Ascending aorta (tissue), 2 donors: ENCODE measurements at regions not wholly inside any gene's neighbourhood (a gene's known extent, or its start where the extent isn't known, plus 50 kb on each side); places are given as distances from the start of the nearest gene placed in this dataset.

Source experiments
- DNase-seq, 2 donors: peaks; one replicate each; pipeline ENCODE4 v3.0.0-alpha.2; 2019; ENCODE audit warnings: low spot score in 2 of 2
- H3K27ac ChIP-seq, 2 donors: fragments of 200-600 bp; sonication (generic); one replicate each; pipeline ENCODE4 v1.5.1; 2016 to 2017; ENCODE audit warnings: mild to moderate bottlenecking in 1 of 2
- H3K27me3 ChIP-seq: fragments of 200-600 bp; sonication (generic); one replicate; pipeline ENCODE4 v1.5.1; 2017
- H3K36me3 ChIP-seq, 2 donors: fragments of 200-600 bp; sonication (generic); one replicate each; pipeline ENCODE4 v1.5.1; 2016
- H3K4me1 ChIP-seq, 2 donors: fragments of 200-600 bp; sonication (generic); one replicate each; pipeline ENCODE4 v1.5.1; 2016 to 2017; ENCODE audit warnings: mild to moderate bottlenecking in 1 of 2
- H3K4me3 ChIP-seq, 2 donors: fragments of 200-600 bp; sonication (generic); one replicate each; pipeline ENCODE4 v1.5.1; 2016 to 2017; ENCODE audit warnings: mild to moderate bottlenecking in 1 of 2
- H3K9me3 ChIP-seq, 2 donors: fragments of 200-600 bp; sonication (generic); one replicate each; pipeline ENCODE4 v1.5.1; 2016
- CTCF ChIP-seq, 3 experiments: fragments of 200-600 bp in 2 of 3; fragments of 450-650 bp in 1 of 3; sonication (generic) in 2 of 3; IDR thresholded peaks; one replicate each; pipeline ENCODE4 v1.5.1; 2016 to 2019; ENCODE audit warnings: antibody characterized with exemption in 3 of 3, mild to moderate bottlenecking in 1 of 3, moderate library complexity in 1 of 3
- intact Hi-C: fragments of 100-400 bp; cut with DNase I; formaldehyde crosslinking; loops from one replicate; pipeline ENCODE4 v1.15.1; 2023

- Histone ChIP-seq H3K27me3 (no peaks in the 10 kb centered on the region), H3K36me3 (no peaks in the 10 kb centered on the region), H3K4me3 (no peak overlapping the region), H3K4me1 (no peaks in the 10 kb centered on the region), H3K9me3 (no peaks in the 10 kb centered on the region), H3K27ac (no peak overlapping the region)
- no peak for TF ChIP-seq CTCF (IDR thresholded peaks at IDR 0.05)
- no peak for DNase-seq
- intact Hi-C loops = no loop called here
Observed at GRCh38 chr4:178148106-178148505, 705.9 kb upstream of the AGA start.

- Histone ChIP-seq H3K36me3 (no peaks in the 10 kb centered on the region), H3K9me3 (no peaks in the 10 kb centered on the region), H3K27me3 (no peaks in the 10 kb centered on the region), H3K4me3 (no peak overlapping the region), H3K4me1 (no peaks in the 10 kb centered on the region), H3K27ac (no peak overlapping the region)
- intact Hi-C loops = no loop called here
- no peak for DNase-seq
- no peak for TF ChIP-seq CTCF (IDR thresholded peaks at IDR 0.05)
Observed at GRCh38 chr4:178165251-178165950, 723.2 kb upstream of the AGA start.

- Histone ChIP-seq H3K4me1 (no peaks in the 10 kb centered on the region), H3K4me3 (no peak overlapping the region), H3K36me3 (no peaks in the 10 kb centered on the region), H3K9me3 (no peaks in the 10 kb centered on the region), H3K27ac (no peak overlapping the region), H3K27me3 (no peaks in the 10 kb centered on the region)
- intact Hi-C loops = no loop called here
- no peak for DNase-seq
- TF ChIP-seq CTCF (IDR thresholded peaks at IDR 0.05) = no peak
Observed at GRCh38 chr4:178165951-178166308, 723.7 kb upstream of the AGA start.

GRCh38 chr4:178173771-178174170 lies 731.5 kb upstream of the AGA start:
- no peaks in the 10 kb centered on the region for H3K36me3 ChIP-seq
- DNase-seq = no peak
- no peak overlapping the region for H3K4me3 ChIP-seq
- H3K27ac ChIP-seq = no peak overlapping the region
- no peaks in the 10 kb centered on the region for H3K27me3 ChIP-seq
- H3K9me3 ChIP-seq = no peaks in the 10 kb centered on the region
- no peaks in the 10 kb centered on the region for H3K4me1 ChIP-seq
- intact Hi-C loops = no loop called here
- TF ChIP-seq CTCF (IDR thresholded peaks at IDR 0.05) = no peak

- no peaks in the 10 kb centered on the region for H3K9me3 ChIP-seq
- no peak overlapping the region for H3K4me3 ChIP-seq
- no peaks in the 10 kb centered on the region for H3K27me3 ChIP-seq
- DNase-seq = no peak
- H3K36me3 ChIP-seq = no peaks in the 10 kb centered on the region
- no peaks in the 10 kb centered on the region for H3K4me1 ChIP-seq
- intact Hi-C loops = no loop called here
- no peak for TF ChIP-seq CTCF (IDR thresholded peaks at IDR 0.05)
- no peak overlapping the region for H3K27ac ChIP-seq
Observed at GRCh38 chr4:178174756-178175155, 732.5 kb upstream of the AGA start.

- no peak for DNase-seq
- Histone ChIP-seq H3K9me3 (no peaks in the 10 kb centered on the region), H3K4me1 (no peaks in the 10 kb centered on the region), H3K27ac (peak overlapping the region in 1 of 2 donors; percentile 61), H3K36me3 (no peaks in the 10 kb centered on the region), H3K4me3 (no peak overlapping the region), H3K27me3 (no peaks in the 10 kb centered on the region)
- TF ChIP-seq CTCF (IDR thresholded peaks at IDR 0.05) = no peak
- intact Hi-C loops = no loop called here
Observed at GRCh38 chr4:178185517-178185916, 743.3 kb upstream of the AGA start.
